ENCODE measurements at regions not wholly inside any gene's neighbourhood (a gene's known extent, or its start where the extent isn't known, plus 50 kb on each side); places are given as distances from the start of the nearest gene placed in this dataset.

DNA sequence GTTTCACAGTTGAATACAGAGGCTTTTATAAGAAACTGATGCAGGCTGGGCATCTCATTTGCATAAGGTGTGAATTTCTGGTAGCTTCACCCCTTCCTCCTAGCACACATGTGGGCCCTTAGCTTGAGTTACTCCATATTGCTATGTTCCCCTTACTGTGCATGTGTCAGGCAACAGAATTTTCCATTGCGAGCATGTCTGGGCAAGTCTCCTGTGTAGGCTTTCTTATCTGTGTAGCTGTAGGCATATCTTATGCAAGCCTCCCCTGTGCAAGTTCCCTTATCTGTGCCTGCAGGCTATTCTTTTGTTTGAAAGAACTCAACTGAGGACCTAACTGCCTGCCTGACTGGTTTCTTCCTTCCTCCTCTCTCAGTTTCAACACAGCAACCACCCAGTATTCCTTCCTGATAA, 597.4 kb upstream of the CDH5 start:
- TF ChIP-seq POLR2A (IDR thresholded peaks at IDR 0.05), result no peak
- TF ChIP-seq, protein P1, sequence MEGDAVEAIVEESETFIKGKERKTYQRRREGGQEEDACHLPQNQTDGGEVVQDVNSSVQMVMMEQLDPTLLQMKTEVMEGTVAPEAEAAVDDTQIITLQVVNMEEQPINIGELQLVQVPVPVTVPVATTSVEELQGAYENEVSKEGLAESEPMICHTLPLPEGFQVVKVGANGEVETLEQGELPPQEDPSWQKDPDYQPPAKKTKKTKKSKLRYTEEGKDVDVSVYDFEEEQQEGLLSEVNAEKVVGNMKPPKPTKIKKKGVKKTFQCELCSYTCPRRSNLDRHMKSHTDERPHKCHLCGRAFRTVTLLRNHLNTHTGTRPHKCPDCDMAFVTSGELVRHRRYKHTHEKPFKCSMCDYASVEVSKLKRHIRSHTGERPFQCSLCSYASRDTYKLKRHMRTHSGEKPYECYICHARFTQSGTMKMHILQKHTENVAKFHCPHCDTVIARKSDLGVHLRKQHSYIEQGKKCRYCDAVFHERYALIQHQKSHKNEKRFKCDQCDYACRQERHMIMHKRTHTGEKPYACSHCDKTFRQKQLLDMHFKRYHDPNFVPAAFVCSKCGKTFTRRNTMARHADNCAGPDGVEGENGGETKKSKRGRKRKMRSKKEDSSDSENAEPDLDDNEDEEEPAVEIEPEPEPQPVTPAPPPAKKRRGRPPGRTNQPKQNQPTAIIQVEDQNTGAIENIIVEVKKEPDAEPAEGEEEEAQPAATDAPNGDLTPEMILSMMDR (IDR thresholded peaks at IDR 0.05), result no peak

Measured in Peyer's patch (tissue), 4 donors.